HCT116 (cell line): ENCODE measurements at regions not wholly inside any gene's neighbourhood (a gene's known extent, or its start where the extent isn't known, plus 50 kb on each side); places are given as distances from the start of the nearest gene placed in this dataset.

Experiments used
- ATAC-seq: fragments of 200-7000 bp; cut with Tn5 transposase; 2 replicates; pipeline ENCODE4 v1.9.1; 2020; ENCODE audit warnings: mild to moderate bottlenecking, moderate library complexity
- BruUV-seq: library from RNA; stranded (reverse); fragments of 400-500 nt; replicated peaks from 2 replicates; lab custom pipeline; 2021; lab: Mats Ljungman, UMichigan
- CTCF ChIA-PET: fragments of 300-600 bp; sonication (Branson Sonifier 250); formaldehyde crosslinking; loops from one replicate; lab custom pipeline; 2021; ENCODE audit warnings: antibody characterized with exemption; lab: Charles Lee
- POLR2A ChIA-PET: fragments of 300-600, 350-600 bp; sonication (Branson Sonifier 250); formaldehyde crosslinking; loops from one replicate; lab custom pipeline; 2021; ENCODE audit warnings: antibody characterized with exemption; lab: Charles Lee
- RAD21 ChIA-PET, 2 experiments: fragments of 300-600 bp; sonication (Branson Sonifier 250); formaldehyde crosslinking; loops; one replicate each; lab custom pipeline; 2023; ENCODE audit warnings: low total read pairs in 2 of 2; ENCODE audit not compliant: uncharacterized antibody in 2 of 2, unreplicated experiment in 2 of 2, low non-redundant PET in 1 of 2; lab: Charles Lee
- DNase-seq: peaks from one replicate; pipeline ENCODE4 v3.0.0-alpha.2; 2010; ENCODE audit warnings: low read depth, low spot score
- H2AFZ ChIP-seq: fragments of 200-600 bp; shearing (Covaris generic), sonication (generic); 2 replicates; pipeline ENCODE4 v1.6.1; 2017; ENCODE audit warnings: low read depth, mixed run types, mixed read lengths, antibody characterized with exemption, low read length; ENCODE audit not compliant: poor library complexity, severe bottlenecking
- H3K27ac ChIP-seq: 2 replicates; pipeline ENCODE4 v1.5.1; 2012; ENCODE audit warnings: low read depth, low read length
- H3K27me3 ChIP-seq: fragments of 200-600 bp; sonication (generic); 2 replicates; pipeline ENCODE4 v1.6.1; 2016; ENCODE audit warnings: mixed run types, low read length, mixed read lengths; ENCODE audit not compliant: insufficient read depth
- H3K36me3 ChIP-seq, 2 experiments: fragments of 200-500 bp in 1 of 2; fragments of 200-600 bp in 1 of 2; sonication (Bioruptor generic) in 1 of 2; sonication (generic) in 1 of 2; 2 replicates each; pipeline versions ENCODE4 v1.5.1 to v1.6.1; 2014 to 2016; ENCODE audit warnings: low read length in 2 of 2, inconsistent platforms in 1 of 2, mixed read lengths in 1 of 2, mixed run types in 1 of 2; ENCODE audit not compliant: insufficient read depth in 2 of 2, control insufficient read depth in 1 of 2
- H3K4me1 ChIP-seq, 2 experiments: fragments of 200-600 bp in 1 of 2; sonication (generic) in 1 of 2; 2 replicates each; pipeline versions ENCODE4 v1.5.1 to v1.6.1; 2012 to 2017; ENCODE audit warnings: low read length in 2 of 2, inconsistent platforms in 1 of 2, mild to moderate bottlenecking in 1 of 2, mixed read lengths in 1 of 2, mixed run types in 1 of 2, moderate library complexity in 1 of 2; ENCODE audit not compliant: insufficient read depth in 2 of 2, control insufficient read depth in 1 of 2
- H3K4me2 ChIP-seq: fragments of 200-600 bp; sonication (generic); 2 replicates; pipeline ENCODE4 v1.6.1; 2017; ENCODE audit warnings: mixed run types, low read length, mixed read lengths
- H3K4me3 ChIP-seq, 2 experiments: fragments of 200-600 bp in 1 of 2; sonication (generic) in 1 of 2; replicated peaks in 1 of 2; 2 replicates each; pipeline ENCODE4 v1.5.1; 2011 to 2016; ENCODE audit warnings: low read length in 2 of 2, control low read depth in 1 of 2, low read depth in 1 of 2, mild to moderate bottlenecking in 1 of 2, mixed read lengths in 1 of 2, mixed run types in 1 of 2
- H3K79me2 ChIP-seq: fragments of 200-600 bp; sonication (generic); 2 replicates; pipeline ENCODE4 v1.6.1; 2017; ENCODE audit warnings: mild to moderate bottlenecking, mixed run types, low read length, moderate library complexity, mixed read lengths; ENCODE audit not compliant: insufficient read depth
- H3K9ac ChIP-seq: fragments of 200-600 bp; sonication (generic); 2 replicates; pipeline ENCODE4 v1.6.1; 2016; ENCODE audit warnings: low read length, mixed read lengths
- H3K9me2 ChIP-seq: fragments of 200-600 bp; sonication (generic), shearing (Covaris generic); 2 replicates; pipeline ENCODE4 v1.6.1; 2017; ENCODE audit warnings: mixed run types, mild to moderate bottlenecking, moderate library complexity; ENCODE audit not compliant: insufficient read depth
- H3K9me3 ChIP-seq, 2 experiments: fragments of 200-500 bp in 1 of 2; fragments of 200-600 bp in 1 of 2; sonication (Bioruptor generic) in 1 of 2; sonication (generic) in 1 of 2; 2 replicates each; pipeline ENCODE4 v1.6.1; 2014 to 2017; ENCODE audit warnings: low read length in 2 of 2, mixed read lengths in 2 of 2, inconsistent platforms in 1 of 2, low read depth in 1 of 2, mild to moderate bottlenecking in 1 of 2, mixed run types in 1 of 2, moderate library complexity in 1 of 2; ENCODE audit not compliant: control insufficient read depth in 1 of 2, insufficient read depth in 1 of 2
- H4K20me1 ChIP-seq: fragments of 200-600 bp; sonication (generic), shearing (Covaris generic); 2 replicates; pipeline ENCODE4 v1.6.1; 2017; ENCODE audit warnings: mixed run types, mild to moderate bottlenecking, moderate library complexity; ENCODE audit not compliant: insufficient read depth
- ATF3 ChIP-seq: IDR thresholded peaks from 2 replicates; pipeline ENCODE4 v1.6.1; 2012
- CBX3 ChIP-seq: IDR thresholded peaks from 2 replicates; pipeline ENCODE4 v1.6.1; 2012; ENCODE audit warnings: low read depth
- CEBPB ChIP-seq: IDR thresholded peaks from 2 replicates; pipeline ENCODE4 v1.6.1; 2012; ENCODE audit warnings: low read depth
- CTCF ChIP-seq, 3 experiments: fragments of 200-600 bp in 1 of 3; sonication (generic) in 1 of 3; IDR thresholded peaks in 2 of 3; conservative IDR thresholded peaks in 1 of 3; 2 replicates each; pipeline ENCODE4 v1.5.1; 2012 to 2017; ENCODE audit warnings: low read depth in 2 of 3, low read length in 2 of 3, antibody characterized with exemption in 1 of 3, borderline replicate concordance in 1 of 3, control low read depth in 1 of 3, mild to moderate bottlenecking in 1 of 3, mixed read lengths in 1 of 3, mixed run types in 1 of 3, moderate library complexity in 1 of 3; ENCODE audit not compliant: insufficient read depth in 1 of 3
- EGR1 ChIP-seq: IDR thresholded peaks from 2 replicates; pipeline ENCODE4 v1.6.1; 2012; ENCODE audit warnings: low read depth
- EZH2 ChIP-seq: fragments of 200-600 bp; sonication (generic); IDR thresholded peaks from 2 replicates; pipeline ENCODE4 v1.6.1; 2017; ENCODE audit warnings: antibody characterized with exemption, mixed run types
- JUND ChIP-seq: IDR thresholded peaks from 2 replicates; pipeline ENCODE4 v1.6.1; 2012
- POLR2A ChIP-seq: IDR thresholded peaks from 2 replicates; pipeline ENCODE4 v1.7.0; 2011; ENCODE audit warnings: borderline replicate concordance; ENCODE audit not compliant: insufficient read depth, insufficient read length; ENCODE audit errors: extremely low read depth
- POLR2AphosphoS5 ChIP-seq: IDR thresholded peaks from 2 replicates; pipeline ENCODE4 v1.6.1; 2011; ENCODE audit warnings: mild to moderate bottlenecking, low read depth, low read length, moderate library complexity
- RAD21 ChIP-seq: IDR thresholded peaks from 2 replicates; pipeline ENCODE4 v1.6.1; 2012; ENCODE audit warnings: low read depth, mild to moderate bottlenecking
- SIN3A ChIP-seq: IDR thresholded peaks from 2 replicates; pipeline ENCODE4 v1.6.1; 2012; ENCODE audit warnings: low read depth
- SP1 ChIP-seq: IDR thresholded peaks from 2 replicates; pipeline ENCODE4 v1.6.1; 2012; ENCODE audit warnings: low read depth
- SRF ChIP-seq: IDR thresholded peaks from 2 replicates; pipeline ENCODE4 v1.6.1; 2012; ENCODE audit warnings: low read depth
- TCF7L2 ChIP-seq: IDR thresholded peaks from 2 replicates; pipeline ENCODE4 v1.7.0; 2011; ENCODE audit warnings: borderline replicate concordance, inconsistent platforms; ENCODE audit not compliant: insufficient read depth, insufficient read length; ENCODE audit errors: extremely low read depth
- YY1 ChIP-seq: IDR thresholded peaks from 2 replicates; pipeline ENCODE4 v1.6.1; 2011; ENCODE audit warnings: low read length, low read depth, moderate library complexity, mild to moderate bottlenecking; ENCODE audit not compliant: insufficient replicate concordance; ENCODE audit errors: extremely low read depth
- intact Hi-C: fragments of 100-400 bp; cut with micrococcal nuclease; formaldehyde crosslinking; loops from 2 replicates; pipeline ENCODE4 v1.10.0; 2022

GRCh38 chr4:133598779-133599178 lies 449.7 kb downstream of the PCDH10 start:
- ChIA-PET RAD21 (no interaction called here), CTCF (no interaction called here), POLR2A (no interaction called here)
- Histone ChIP-seq H3K4me2 (no peak overlapping the region), H3K36me3 (no peaks in the 10 kb centered on the region), H3K9ac (no peak overlapping the region), H3K4me3 (no peak overlapping the region), H3K79me2 (no peaks in the 10 kb centered on the region), H3K27me3 (no peaks in the 10 kb centered on the region), H3K27ac (no peak overlapping the region), H2AFZ (no peak overlapping the region), H3K9me3 (no peaks in the 10 kb centered on the region), H4K20me1 (no peaks in the 10 kb centered on the region), H3K4me1 (no peaks in the 10 kb centered on the region), H3K9me2 (no peaks in the 10 kb centered on the region)
- no peak for TF ChIP-seq EZH2
- TF ChIP-seq YY1: no peak
- TF ChIP-seq POLR2AphosphoS5: no peak
- no peak for TF ChIP-seq CTCF (IDR thresholded peaks at IDR 0.05 in 2 of 3, conservative IDR thresholded peaks at IDR 0.05 in 1 of 3; ENCODE audit: borderline replicate concordance in 1 of 3, insufficient read depth in 1 of 3, low read depth in 2 of 3, low read length in 2 of 3)
- TF ChIP-seq ATF3: no peak
- no peak for TF ChIP-seq CBX3
- TF ChIP-seq RAD21: no peak
- TF ChIP-seq SIN3A: no peak
- TF ChIP-seq POLR2A: no peak
- no peak for TF ChIP-seq SP1
- TF ChIP-seq SRF: no peak
- TF ChIP-seq TCF7L2: no peak
- TF ChIP-seq JUND: no peak
- no peak for TF ChIP-seq EGR1
- TF ChIP-seq CEBPB: no peak
- ATAC-seq: no peak
- intact Hi-C loops: no loop called here
- BruUV-seq: no TSS peak
- no peak for DNase-seq
